HG03571 (cell line): ENCODE measurements at regions not wholly inside any gene's neighbourhood (a gene's known extent, or its start where the extent isn't known, plus 50 kb on each side); places are given as distances from the start of the nearest gene placed in this dataset.
"Not testable (repeated sequence)": the region's sequence is repeated elsewhere in the genome, so short reads cannot be mapped to it uniquely, and the experiment has no call there.

ENCODE experiments used
- ATAC-seq: cut with Tn5 transposase; IDR thresholded peaks from one replicate; pipeline ENCODE4 v1.9.1; 2021; ENCODE audit not compliant: unreplicated experiment

GRCh38 chr13:30520571-30520970 lies 54.8 kb upstream of the HMGB1 start:
- ATAC-seq, result no peak

GRCh38 chr13:30523211-30523610 lies 57.5 kb upstream of the HMGB1 start:
- ATAC-seq, result no peak

GRCh38 chr13:30523817-30524216 lies 58.1 kb upstream of the HMGB1 start:
- ATAC-seq, result not testable (repeated sequence)

GRCh38 chr13:30525212-30525611 lies 59.5 kb upstream of the HMGB1 start:
- not testable (repeated sequence) for ATAC-seq

GRCh38 chr13:30526612-30527495 lies 61.1 kb upstream of the HMGB1 start:
- no peak for ATAC-seq

GRCh38 chr13:30529085-30529834 lies 63.5 kb upstream of the HMGB1 start:
- ATAC-seq, result peak; percentile 66

GRCh38 chr13:30535046-30535445 lies 69.3 kb upstream of the HMGB1 start:
- no peak for ATAC-seq

GRCh38 chr13:30545320-30545719 lies 72.4 kb upstream of the USPL1 start:
- ATAC-seq, result no peak

GRCh38 chr13:30548046-30548445 lies 69.7 kb upstream of the USPL1 start:
- not testable (repeated sequence) for ATAC-seq

- no peak for ATAC-seq
Observed at GRCh38 chr13:30551189-30551588, 66.5 kb upstream of the USPL1 start.

- ATAC-seq, result no peak
Observed at GRCh38 chr13:30552567-30552966, 65.2 kb upstream of the USPL1 start.

- no peak for ATAC-seq
Observed at GRCh38 chr13:30559274-30559673, 58.4 kb upstream of the USPL1 start.

GRCh38 chr13:30560212-30560611 lies 57.5 kb upstream of the USPL1 start:
- ATAC-seq, result no peak

- no peak for ATAC-seq
Observed at GRCh38 chr13:30561511-30561910, 56.2 kb upstream of the USPL1 start.

- ATAC-seq, result no peak
Observed at GRCh38 chr13:30564489-30564888, 53.2 kb upstream of the USPL1 start.

GRCh38 chr13:30565658-30566057 lies 52.1 kb upstream of the USPL1 start:
- ATAC-seq, result no peak

- no peak for ATAC-seq
Observed at GRCh38 chr13:30567072-30567471, 50.6 kb upstream of the USPL1 start.
